CD1c-positive myeloid dendritic cell (primary cell): ENCODE measurements at regions not wholly inside any gene's neighbourhood (a gene's known extent, or its start where the extent isn't known, plus 50 kb on each side); places are given as distances from the start of the nearest gene placed in this dataset.

Source experiments
- DNase-seq: peaks from one replicate; pipeline ENCODE4 v3.0.0-alpha.2; 2016; ENCODE audit errors: extremely low spot score

GRCh38 chr13:106176117-106176516, 359.3 kb downstream of the EFNB2 start:
- DNase-seq: no peak

GRCh38 chr13:106173891-106174610, 361.4 kb downstream of the EFNB2 start:
- DNase-seq: no peak

DNA sequence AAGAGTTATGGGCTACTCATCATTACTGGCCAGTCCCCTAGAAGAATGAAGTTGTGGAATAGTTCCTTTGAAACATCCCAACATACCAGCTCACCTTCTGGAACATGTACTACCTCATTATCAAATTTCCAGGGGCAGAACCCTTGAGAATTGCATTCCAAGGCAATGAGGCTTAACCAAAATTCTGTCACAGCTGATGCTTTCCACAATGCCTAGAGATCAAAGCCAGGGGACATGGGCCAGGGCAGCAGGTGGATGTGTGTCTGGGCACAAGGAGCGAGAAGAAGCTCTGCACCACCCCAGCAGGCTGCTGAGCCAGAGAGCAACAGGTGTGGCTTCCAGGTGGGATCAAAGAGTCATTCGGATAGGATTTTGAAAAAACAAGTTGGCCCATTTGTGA, 362.1 kb downstream of the EFNB2 start:
- no peak for DNase-seq

- DNase-seq: no peak
Measured at GRCh38 chr13:106172176-106172905, 363.1 kb downstream of the EFNB2 start.

DNA sequence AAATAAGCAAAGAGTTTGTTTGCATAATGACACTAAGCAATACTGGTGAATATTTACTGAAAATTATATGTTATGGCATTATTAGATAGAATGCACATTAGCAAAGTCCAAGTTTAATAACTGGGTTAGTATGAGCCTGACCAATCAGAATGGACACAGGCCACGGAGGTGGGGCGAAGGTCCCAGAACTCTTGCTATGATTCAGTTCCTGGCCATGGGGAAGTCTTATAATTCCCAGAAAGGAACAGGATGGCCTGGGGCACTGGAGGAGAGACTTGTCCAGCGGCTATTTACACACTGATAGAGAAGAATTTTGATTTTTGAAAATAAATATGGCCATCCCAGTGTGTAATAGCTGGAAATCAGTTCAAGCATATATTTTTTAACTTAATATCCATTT, 372.0 kb downstream of the EFNB2 start:
- DNase-seq: no peak

GRCh38 chr13:106161146-106161545, 374.3 kb downstream of the EFNB2 start:
- DNase-seq: no peak

- DNase-seq: no peak
Measured at GRCh38 chr13:106159295-106160195, 375.9 kb downstream of the EFNB2 start.

GRCh38 chr13:106156468-106156867, 379.0 kb downstream of the EFNB2 start:
- DNase-seq: no peak

GRCh38 chr13:106155411-106155810, 380.1 kb downstream of the EFNB2 start:
- DNase-seq: no peak

- DNase-seq: no peak
Measured at GRCh38 chr13:106153876-106154275, 381.6 kb downstream of the EFNB2 start.

GRCh38 chr13:106153041-106153440, 382.4 kb downstream of the EFNB2 start:
- no peak for DNase-seq

DNA sequence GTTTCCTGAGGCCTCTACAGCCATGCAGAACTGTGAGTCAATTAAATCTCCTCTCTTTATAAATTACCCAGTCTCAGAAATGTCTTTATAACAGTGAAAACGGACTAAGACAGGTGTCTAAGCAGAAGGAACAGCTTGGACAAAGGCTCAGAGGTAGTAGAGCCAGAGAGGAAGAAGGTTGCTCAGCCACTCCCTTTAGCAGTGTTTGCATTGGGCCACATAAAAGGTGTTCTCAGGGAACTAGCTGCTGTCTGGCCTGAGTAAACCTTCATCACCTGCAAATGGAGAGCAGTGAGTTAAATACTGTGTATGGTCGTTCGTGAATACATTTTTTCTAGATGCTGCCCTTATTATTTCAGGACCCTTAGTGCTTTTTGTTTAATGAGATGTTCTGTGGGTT, 383.4 kb downstream of the EFNB2 start:
- no peak for DNase-seq

DNA sequence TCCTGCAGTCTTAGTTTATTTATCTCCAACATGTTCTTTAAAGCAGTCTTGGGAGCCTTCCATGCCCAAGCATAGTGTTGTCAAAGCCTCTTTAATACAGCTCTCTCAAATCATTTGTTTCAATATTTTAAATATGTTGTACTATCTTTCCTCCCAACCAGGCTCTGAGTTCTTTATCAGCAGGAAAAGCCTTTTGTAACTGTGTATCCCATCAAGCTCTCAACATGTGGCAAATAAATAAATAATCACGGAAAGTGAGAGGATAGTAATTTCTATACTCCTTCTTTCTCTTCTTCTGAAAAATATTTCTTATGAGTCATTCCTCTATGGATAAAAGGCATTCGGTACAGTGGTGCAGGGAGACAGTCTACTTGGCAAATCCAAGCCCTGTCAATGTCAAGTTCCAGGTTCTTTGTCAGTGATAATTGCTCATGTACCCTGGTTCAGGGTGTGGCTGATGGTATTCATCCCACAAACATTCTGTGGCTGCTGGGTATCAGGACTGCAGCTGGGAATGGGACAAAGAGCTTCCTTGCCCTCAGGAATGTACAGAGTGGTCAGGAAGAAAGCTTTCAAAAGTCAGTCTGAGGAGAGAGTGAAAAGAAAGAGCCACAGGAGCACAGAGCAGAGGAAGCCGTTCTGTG, 384.3 kb downstream of the EFNB2 start:
- no peak for DNase-seq

DNA sequence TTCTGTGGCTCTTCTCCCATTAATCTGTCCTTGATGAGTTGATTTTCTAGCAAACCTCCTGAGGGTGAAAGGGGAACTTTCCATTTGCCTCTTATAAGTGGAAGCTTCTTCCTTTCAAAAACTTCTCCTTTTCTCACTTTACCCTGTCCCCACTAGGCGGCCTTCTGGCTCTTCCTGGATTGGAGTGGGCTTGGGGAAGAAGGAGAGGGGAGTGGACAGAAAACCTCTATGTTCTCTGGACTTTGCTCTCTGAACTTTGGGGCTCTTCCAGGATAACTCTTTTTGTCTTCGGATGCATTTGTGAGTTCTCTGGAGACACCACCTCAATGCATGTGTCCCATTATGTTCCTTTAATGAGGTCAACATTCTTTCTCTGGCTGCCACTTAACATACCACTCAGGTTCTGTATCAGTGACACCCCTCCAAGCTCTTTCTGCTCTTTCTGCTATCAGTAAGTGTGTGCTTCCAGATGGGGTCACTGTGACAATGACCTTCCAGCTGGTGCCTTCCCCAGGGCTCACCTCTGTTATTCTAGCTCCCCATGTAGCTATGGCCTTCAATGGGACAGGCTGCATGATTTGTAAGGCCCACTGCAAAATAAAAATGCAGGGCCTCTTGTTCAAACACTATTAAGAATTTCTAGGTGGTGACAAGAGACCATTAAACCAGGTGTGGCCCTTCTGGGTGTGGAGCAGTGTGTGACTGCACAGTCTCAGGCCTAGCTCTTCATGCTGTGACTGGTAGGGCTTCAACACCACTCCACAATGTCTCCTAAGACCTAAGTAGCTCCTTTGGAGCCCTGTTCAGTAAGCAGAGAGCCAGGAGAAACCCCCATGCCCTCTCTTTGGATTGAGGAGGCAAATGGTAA, 389.2 kb downstream of the EFNB2 start:
- no peak for DNase-seq

GRCh38 chr13:106145070-106145469, 390.4 kb downstream of the EFNB2 start:
- no peak for DNase-seq

- no peak for DNase-seq
Measured at GRCh38 chr13:106143930-106144709, 391.3 kb downstream of the EFNB2 start.

GRCh38 chr13:106143392-106143791, 392.1 kb downstream of the EFNB2 start:
- DNase-seq: no peak

GRCh38 chr13:106140476-106140875, 395.0 kb downstream of the EFNB2 start:
- DNase-seq: no peak

- no peak for DNase-seq
Measured at GRCh38 chr13:106139942-106140341, 395.5 kb downstream of the EFNB2 start.

DNA sequence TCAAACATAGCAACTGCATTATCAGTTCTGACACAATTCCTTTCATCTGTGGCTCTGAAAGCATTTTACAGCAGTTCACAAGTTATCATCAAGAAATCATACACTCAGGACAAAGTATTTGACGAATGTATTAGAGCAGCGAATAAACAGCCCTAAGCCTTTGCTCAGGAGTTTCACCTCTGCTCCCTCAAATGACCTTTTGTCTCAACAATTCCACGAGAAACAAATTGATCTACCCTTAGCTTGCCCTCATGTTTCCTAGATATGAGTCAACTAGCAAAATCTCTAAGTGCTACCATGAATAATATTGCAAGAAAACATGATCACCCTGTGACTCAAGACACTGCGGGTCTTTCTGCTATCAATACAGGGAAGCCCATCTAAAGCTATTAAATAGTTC, 396.1 kb downstream of the EFNB2 start:
- DNase-seq: no peak
